PC-3 (cell line): ENCODE measurements at regions not wholly inside any gene's neighbourhood (a gene's known extent, or its start where the extent isn't known, plus 50 kb on each side); places are given as distances from the start of the nearest gene placed in this dataset.

Source experiments
- ATAC-seq: fragments of 200-7000 bp; cut with Tn5 transposase; 2 replicates; pipeline ENCODE4 v1.9.1; 2020; ENCODE audit warnings: mild to moderate bottlenecking, moderate library complexity
- BruUV-seq: library from RNA; stranded (reverse); fragments of 400-500 nt; replicated peaks from 2 replicates; lab custom pipeline; 2021; lab: Mats Ljungman, UMichigan
- CTCF ChIA-PET: fragments of 300-600 bp; sonication (Branson Sonifier 250); formaldehyde crosslinking; loops from one replicate; lab custom pipeline; 2022; ENCODE audit warnings: antibody characterized with exemption; lab: Charles Lee
- POLR2A ChIA-PET: fragments of 300-600 bp; sonication (Branson Sonifier 250); formaldehyde crosslinking; loops from one replicate; lab custom pipeline; 2022; ENCODE audit warnings: antibody characterized with exemption; ENCODE audit not compliant: unreplicated experiment; lab: Charles Lee
- DNase-seq: peaks from one replicate; pipeline ENCODE4 v3.0.0-alpha.2; 2015
- H2AFZ ChIP-seq: fragments of 300-600 bp; sonication (generic); 2 replicates; pipeline ENCODE4 v1.6.0; 2016; ENCODE audit warnings: antibody characterized with exemption, low read length
- H3F3A ChIP-seq: fragments of 300-600 bp; sonication (generic); one replicate; pipeline ENCODE4 v1.6.0; 2017; ENCODE audit warnings: antibody characterized with exemption, low read length, control low read depth, mild to moderate bottlenecking; ENCODE audit not compliant: unreplicated experiment
- H3K27ac ChIP-seq: fragments of 300-600 bp; sonication (generic); 2 replicates; pipeline ENCODE4 v1.5.1; 2016; ENCODE audit warnings: mild to moderate bottlenecking, low read length
- H3K27me3 ChIP-seq: fragments of 300-600 bp; sonication (generic); 2 replicates; pipeline ENCODE4 v1.6.1; 2016; ENCODE audit warnings: low read length, mixed read lengths
- H3K36me3 ChIP-seq: fragments of 300-600 bp; sonication (generic); 2 replicates; pipeline ENCODE4 v1.6.1; 2016; ENCODE audit warnings: low read depth, mixed run types, low read length, mixed read lengths
- H3K4me1 ChIP-seq: fragments of 300-600 bp; sonication (generic); 2 replicates; pipeline ENCODE4 v1.5.1; 2016; ENCODE audit warnings: low read length; ENCODE audit not compliant: insufficient read depth
- H3K4me2 ChIP-seq: fragments of 300-600 bp; sonication (generic); 2 replicates; pipeline ENCODE4 v1.6.0; 2016; ENCODE audit warnings: low read length
- H3K4me3 ChIP-seq: fragments of 300-600 bp; sonication (generic); 2 replicates; pipeline ENCODE4 v1.5.1; 2016; ENCODE audit warnings: mild to moderate bottlenecking, low read length, mixed read lengths
- H3K79me2 ChIP-seq: fragments of 300-600 bp; sonication (generic); 2 replicates; pipeline ENCODE4 v1.6.1; 2017; ENCODE audit warnings: low read length, mixed read lengths
- H3K9ac ChIP-seq: fragments of 300-600 bp; sonication (generic); 2 replicates; pipeline ENCODE4 v1.6.0; 2016; ENCODE audit warnings: mild to moderate bottlenecking, low read length
- H3K9me2 ChIP-seq: fragments of 300-600 bp; sonication (generic); replicated peaks from 2 replicates; pipeline ENCODE4 v1.6.1; 2016; ENCODE audit warnings: mixed run types, low read length, mixed read lengths
- H3K9me3 ChIP-seq: fragments of 300-600 bp; sonication (generic); 2 replicates; pipeline ENCODE4 v1.6.1; 2016; ENCODE audit warnings: low read length, mixed read lengths
- H4K20me1 ChIP-seq: fragments of 300-600 bp; sonication (generic); 2 replicates; pipeline ENCODE4 v1.6.1; 2016; ENCODE audit warnings: low read length, mixed read lengths
- CTCF ChIP-seq: fragments of 300-600 bp; sonication (generic); conservative IDR thresholded peaks from 2 replicates; pipeline ENCODE4 v1.5.1; 2017; ENCODE audit warnings: antibody characterized with exemption, low read depth, mild to moderate bottlenecking, low read length
- EZH2 ChIP-seq: fragments of 300-600 bp; sonication (generic); IDR thresholded peaks from one replicate; pipeline ENCODE4 v1.6.1; 2017; ENCODE audit warnings: antibody characterized with exemption, mild to moderate bottlenecking, low read length; ENCODE audit not compliant: unreplicated experiment
- EZH2phosphoT487 ChIP-seq: fragments of 300-600 bp; sonication (generic); IDR thresholded peaks from 2 replicates; pipeline ENCODE4 v1.6.1; 2018; ENCODE audit warnings: mild to moderate bottlenecking, antibody characterized with exemption, low read length, borderline replicate concordance
- intact Hi-C: fragments of 100-400 bp; cut with micrococcal nuclease; formaldehyde crosslinking; loops from 2 replicates; pipeline ENCODE4 v1.9.0; 2023

DNA sequence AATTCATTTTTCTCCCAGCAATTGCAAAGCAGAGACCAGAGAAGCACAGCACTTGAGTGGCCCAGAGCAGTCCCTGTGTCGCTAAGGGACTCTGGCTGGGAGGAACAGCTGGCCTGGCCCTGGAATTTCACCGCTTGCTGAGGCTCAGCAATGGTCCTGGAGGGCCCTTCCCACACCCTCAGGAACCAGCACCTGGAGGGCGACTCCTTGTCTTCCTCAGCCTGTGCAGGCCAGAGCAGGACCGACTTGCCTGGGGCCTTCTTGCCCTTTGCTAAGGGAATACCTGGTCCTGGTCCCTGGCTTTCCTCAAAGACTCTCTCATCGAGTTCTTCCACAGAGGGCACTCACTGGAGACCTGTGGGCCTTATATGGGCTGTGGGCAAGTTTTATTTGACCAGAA is 294.6 kb downstream of the RPLP1 start:
- intact Hi-C loops: no loop called here
- Histone ChIP-seq H3K4me1 (no peaks in the 10 kb centered on the region), H3K4me2 (no peak overlapping the region), H4K20me1 (no peaks in the 10 kb centered on the region), H3K36me3 (no peaks in the 10 kb centered on the region), H3K4me3 (no peak overlapping the region), H3K27ac (no peak overlapping the region), H2AFZ (no peak overlapping the region), H3K9me2 (no peaks in the 10 kb centered on the region), H3K9me3 (no peaks in the 10 kb centered on the region), H3K79me2 (no peaks in the 10 kb centered on the region), H3K27me3 (peaks cover 15% of the 10 kb centered on the region), H3F3A (no peaks in the 10 kb centered on the region), H3K9ac (no peak overlapping the region)
- POLR2A ChIA-PET: no interaction called here
- TF ChIP-seq EZH2phosphoT487 (no peak), EZH2 (no peak), CTCF (no peak)
- BruUV-seq: no TSS peak
- no peak for DNase-seq
- CTCF ChIA-PET: no interaction called here
- ATAC-seq: no peak

DNA sequence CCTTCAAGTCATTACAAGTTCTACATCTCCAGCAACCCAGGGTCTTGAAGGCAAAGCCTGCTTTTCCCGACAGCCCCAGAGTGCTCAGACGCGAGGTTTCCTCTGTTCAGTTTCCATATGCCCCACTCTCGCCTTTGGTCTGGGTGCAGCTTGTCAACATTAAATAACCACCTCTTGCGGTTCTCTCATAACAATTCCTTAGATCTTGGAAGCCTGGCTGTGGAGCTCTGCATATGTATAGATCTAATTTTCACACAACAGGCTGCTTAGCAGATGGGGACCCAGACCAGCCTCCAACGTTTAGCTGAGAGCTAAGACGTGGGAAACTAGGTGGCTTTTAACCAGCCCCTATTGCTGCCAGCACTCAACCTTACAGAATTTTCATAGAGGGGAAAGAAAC is 295.5 kb downstream of the RPLP1 start:
- Histone ChIP-seq H3K9me2 (no peaks in the 10 kb centered on the region), H3K9me3 (no peaks in the 10 kb centered on the region), H3K4me3 (no peak overlapping the region), H3K79me2 (no peaks in the 10 kb centered on the region), H3K27ac (no peak overlapping the region), H3K27me3 (peaks cover 12% of the 10 kb centered on the region), H3K4me2 (no peak overlapping the region), H2AFZ (no peak overlapping the region), H3K36me3 (no peaks in the 10 kb centered on the region), H3K9ac (no peak overlapping the region), H4K20me1 (no peaks in the 10 kb centered on the region), H3K4me1 (no peaks in the 10 kb centered on the region), H3F3A (no peaks in the 10 kb centered on the region)
- DNase-seq (no peak), ATAC-seq (no peak)
- no peak for TF ChIP-seq EZH2
- no peak for TF ChIP-seq EZH2phosphoT487
- no peak for TF ChIP-seq CTCF
- intact Hi-C loops: no loop called here
- CTCF ChIA-PET: interaction anchor here (0.6 kb wide), 1 partner anchor 402 kb away, joined by 8 read pairs; no protein-coding TSS in a partner anchor
- POLR2A ChIA-PET: no interaction called here
- no TSS peak for BruUV-seq

- ATAC-seq (no peak), DNase-seq (no peak)
- no peaks in the 10 kb centered on the region for H3K9me3 ChIP-seq
- intact Hi-C loops: no loop called here
- H3K36me3 ChIP-seq: no peaks in the 10 kb centered on the region
- no peaks in the 10 kb centered on the region for H3F3A ChIP-seq
- no peaks in the 10 kb centered on the region for H3K79me2 ChIP-seq
- H3K9ac ChIP-seq: no peak overlapping the region
- no peaks in the 10 kb centered on the region for H3K9me2 ChIP-seq
- ChIA-PET POLR2A (no interaction called here), CTCF (interaction anchor here (0.6 kb wide), 2 partner anchors 200 to 402 kb away, joined by 3 to 8 read pairs; no protein-coding TSS in a partner anchor)
- no peaks in the 10 kb centered on the region for H3K4me1 ChIP-seq
- no peaks in the 10 kb centered on the region for H4K20me1 ChIP-seq
- no peak overlapping the region for H2AFZ ChIP-seq
- no peak overlapping the region for H3K4me2 ChIP-seq
- H3K4me3 ChIP-seq: no peak overlapping the region
- no TSS peak for BruUV-seq
- no peak for TF ChIP-seq EZH2
- no peak for TF ChIP-seq CTCF
- no peak for TF ChIP-seq EZH2phosphoT487
- H3K27ac ChIP-seq: no peak overlapping the region
- H3K27me3 ChIP-seq: peaks cover 8% of the 10 kb centered on the region
Observed at GRCh38 chr15:69748576-69749185, 296.1 kb downstream of the RPLP1 start.
